ENCODE measurements at regions not wholly inside any gene's neighbourhood (a gene's known extent, or its start where the extent isn't known, plus 50 kb on each side); places are given as distances from the start of the nearest gene placed in this dataset.

GRCh38 chr16:60328152-60328551, 1594.0 kb upstream of the GOT2 start:
- TF ChIP-seq CTCF (IDR thresholded peaks at IDR 0.05) (no peak), TCF7L2 (IDR thresholded peaks at IDR 0.05; ENCODE audit: low read depth, low read length) (no peak), POLR2AphosphoS5 (IDR thresholded peaks at IDR 0.05; ENCODE audit: low read depth, low read length) (no peak), REST (IDR thresholded peaks at IDR 0.05; ENCODE audit: insufficient read depth in 1 of 2, low read depth in 2 of 2, low read length in 1 of 2) (no peak), SIN3A (IDR thresholded peaks at IDR 0.05; ENCODE audit: borderline replicate concordance, insufficient read depth, low read depth, low read length) (no peak)

Measured in Panc1 (cell line).